Endometrium (tissue), 2 donors: ENCODE measurements at regions not wholly inside any gene's neighbourhood (a gene's known extent, or its start where the extent isn't known, plus 50 kb on each side); places are given as distances from the start of the nearest gene placed in this dataset.

ENCODE experiments used
- FAIRE-seq: peaks from 2 replicates; lab custom pipeline; 2012; peaks lifted over from hg19 to GRCh38; lab: Jason Lieb, UNC
- donor health status: control.
- donor health status: control.

DNA sequence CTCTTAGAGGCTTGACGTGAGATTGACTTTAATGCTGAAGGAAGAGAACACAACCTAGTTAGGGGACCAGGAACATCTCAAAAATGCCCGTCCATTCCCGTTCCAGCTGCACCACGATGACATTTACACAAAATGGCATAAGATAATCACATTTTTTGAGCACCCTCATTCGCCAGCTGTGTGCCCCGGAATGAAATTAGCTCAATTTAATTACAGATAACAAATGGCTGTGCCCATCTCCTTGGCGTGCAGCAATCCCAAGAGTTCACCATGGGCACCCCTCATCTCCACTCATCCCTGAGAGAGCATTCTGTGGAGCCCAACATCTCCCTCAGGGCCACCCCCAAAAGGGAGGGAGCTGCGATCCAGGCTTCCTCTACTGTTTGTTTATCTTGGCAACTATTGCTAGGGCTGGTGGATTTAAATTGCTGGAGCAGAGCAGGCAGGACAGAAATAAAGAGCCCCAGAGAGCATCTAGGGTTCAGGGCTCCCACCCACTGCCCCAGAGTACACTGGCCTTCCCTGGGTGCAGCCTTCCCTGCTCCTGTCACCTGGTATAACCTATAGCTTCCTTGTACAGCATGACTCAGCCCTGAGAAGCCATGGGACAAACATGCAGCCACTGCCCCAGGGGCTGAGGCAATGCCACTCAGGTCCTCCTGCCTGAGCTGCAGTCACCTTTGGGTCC lies 263.5 kb downstream of the ZEB1 start:
- FAIRE-seq, result no peak

DNA sequence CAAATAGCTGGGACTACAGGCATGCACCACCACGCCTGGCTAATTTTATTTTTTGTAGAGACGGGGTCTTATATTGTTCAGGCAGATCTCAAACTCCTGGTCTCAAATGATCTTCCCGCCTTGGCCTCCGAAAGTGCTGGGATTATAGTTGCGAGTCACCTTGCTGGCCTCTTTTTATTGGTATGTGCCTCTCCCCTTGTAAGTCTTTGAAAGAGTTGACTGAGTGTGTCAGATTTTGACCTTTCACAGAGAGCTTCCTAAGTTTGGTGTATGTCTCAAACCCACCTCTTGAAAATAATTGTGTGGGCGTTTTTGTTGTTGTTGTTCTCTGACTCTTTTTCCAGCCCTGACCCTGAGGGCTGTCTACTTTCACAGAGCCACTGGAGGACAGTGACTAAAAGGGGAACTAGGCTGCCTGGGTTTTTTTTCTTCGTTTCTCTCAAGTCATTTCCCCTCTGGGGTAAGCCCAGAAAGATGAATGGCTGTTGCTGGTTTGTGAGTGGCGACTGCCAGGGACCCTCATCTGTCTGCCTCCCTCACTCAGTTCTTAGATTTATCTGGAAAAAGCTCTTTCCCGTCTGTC lies 262.8 kb downstream of the ZEB1 start:
- FAIRE-seq, result no peak

DNA sequence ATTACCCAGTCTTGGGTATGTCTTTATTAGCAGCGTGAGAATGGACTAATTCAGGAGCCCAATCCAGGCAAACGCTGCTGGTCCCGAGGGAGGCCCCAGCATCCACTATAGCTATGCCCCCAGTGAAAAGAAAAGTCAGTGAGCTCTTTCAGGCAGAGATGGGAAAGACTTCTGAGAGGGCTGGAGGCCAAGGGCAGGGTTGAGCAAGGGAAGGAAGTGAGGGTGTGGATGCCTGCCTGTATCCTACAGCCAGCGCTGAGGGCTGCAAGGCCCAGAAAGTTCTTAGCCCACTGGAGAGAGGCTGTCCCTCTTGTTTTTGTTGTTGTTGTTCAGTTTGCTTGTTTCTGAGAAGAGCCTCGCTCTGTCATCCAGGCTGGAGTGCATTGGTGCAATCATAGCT lies 261.6 kb downstream of the ZEB1 start:
- no peak for FAIRE-seq
